ENCODE measurements at regions not wholly inside any gene's neighbourhood (a gene's known extent, or its start where the extent isn't known, plus 50 kb on each side); places are given as distances from the start of the nearest gene placed in this dataset.

DNA sequence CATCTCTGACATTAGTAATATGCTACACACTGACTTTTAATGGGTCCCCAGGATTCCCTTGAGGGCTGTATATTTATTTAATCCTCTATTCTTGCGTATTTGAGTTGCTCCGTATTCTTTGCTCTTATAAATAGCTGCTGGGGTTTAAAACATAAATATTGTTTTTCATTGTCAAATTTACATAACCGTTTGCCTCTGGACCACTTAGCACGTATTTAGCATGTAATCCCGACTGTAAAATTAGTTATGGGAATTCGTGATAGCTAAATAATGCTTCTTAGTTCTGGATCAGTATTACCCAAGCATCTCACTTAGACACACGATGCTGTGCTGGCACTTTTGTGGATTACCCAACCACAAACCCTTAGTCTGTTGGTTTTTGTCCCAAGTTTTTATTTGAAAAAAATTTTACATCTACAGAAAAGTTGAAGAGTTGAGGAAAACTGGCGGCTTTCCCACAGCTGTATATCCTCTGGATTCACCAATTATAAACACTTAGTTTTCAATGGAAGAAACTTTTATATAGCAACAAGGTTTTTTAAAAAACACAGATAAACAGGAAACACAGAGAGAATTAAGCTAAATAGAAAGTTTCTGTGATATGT is 296.8 kb upstream of the TPM1 start:
- Histone ChIP-seq H3K27me3 (ENCODE audit: control insufficient read depth in 2 of 2, insufficient read depth in 2 of 2, low read length in 2 of 2) (no peaks in the 10 kb centered on the region), H3K4me1 (ENCODE audit: control insufficient read depth in 2 of 2, insufficient read depth in 2 of 2, low read length in 2 of 2) (no peaks in the 10 kb centered on the region), H3K4me3 (ENCODE audit: low read length in 2 of 2) (no peak overlapping the region), H3K9ac (ENCODE audit: low read depth in 1 of 2, low read length in 2 of 2) (no peak overlapping the region), H3K27ac (ENCODE audit: low read depth in 2 of 2, low read length in 2 of 2) (no peak overlapping the region), H3K36me3 (ENCODE audit: control insufficient read depth in 2 of 2, insufficient read depth in 2 of 2, low read length in 2 of 2) (peaks cover 20 to 24% of the 10 kb centered on the region in 2 donors), H3K9me3 (ENCODE audit: control insufficient read depth in 2 of 2, low read length in 2 of 2) (no peaks in the 10 kb centered on the region)

- no peak overlapping the region for H3K27ac ChIP-seq (ENCODE audit: low read depth in 2 of 2, low read length in 2 of 2)
- no peaks in the 10 kb centered on the region for H3K9me3 ChIP-seq (ENCODE audit: control insufficient read depth in 2 of 2, low read length in 2 of 2)
- no peaks in the 10 kb centered on the region for H3K4me1 ChIP-seq (ENCODE audit: control insufficient read depth in 2 of 2, insufficient read depth in 2 of 2, low read length in 2 of 2)
- H3K27me3 ChIP-seq (ENCODE audit: control insufficient read depth in 2 of 2, insufficient read depth in 2 of 2, low read length in 2 of 2), result no peaks in the 10 kb centered on the region
- H3K4me3 ChIP-seq (ENCODE audit: low read length in 2 of 2), result no peak overlapping the region
- no peak overlapping the region for H3K9ac ChIP-seq (ENCODE audit: low read depth in 1 of 2, low read length in 2 of 2)
- H3K36me3 ChIP-seq (ENCODE audit: control insufficient read depth in 2 of 2, insufficient read depth in 2 of 2, low read length in 2 of 2), result peaks cover 36 to 43% of the 10 kb centered on the region in 2 donors
Observed at GRCh38 chr15:62748196-62748595, 294.4 kb upstream of the TPM1 start.

DNA sequence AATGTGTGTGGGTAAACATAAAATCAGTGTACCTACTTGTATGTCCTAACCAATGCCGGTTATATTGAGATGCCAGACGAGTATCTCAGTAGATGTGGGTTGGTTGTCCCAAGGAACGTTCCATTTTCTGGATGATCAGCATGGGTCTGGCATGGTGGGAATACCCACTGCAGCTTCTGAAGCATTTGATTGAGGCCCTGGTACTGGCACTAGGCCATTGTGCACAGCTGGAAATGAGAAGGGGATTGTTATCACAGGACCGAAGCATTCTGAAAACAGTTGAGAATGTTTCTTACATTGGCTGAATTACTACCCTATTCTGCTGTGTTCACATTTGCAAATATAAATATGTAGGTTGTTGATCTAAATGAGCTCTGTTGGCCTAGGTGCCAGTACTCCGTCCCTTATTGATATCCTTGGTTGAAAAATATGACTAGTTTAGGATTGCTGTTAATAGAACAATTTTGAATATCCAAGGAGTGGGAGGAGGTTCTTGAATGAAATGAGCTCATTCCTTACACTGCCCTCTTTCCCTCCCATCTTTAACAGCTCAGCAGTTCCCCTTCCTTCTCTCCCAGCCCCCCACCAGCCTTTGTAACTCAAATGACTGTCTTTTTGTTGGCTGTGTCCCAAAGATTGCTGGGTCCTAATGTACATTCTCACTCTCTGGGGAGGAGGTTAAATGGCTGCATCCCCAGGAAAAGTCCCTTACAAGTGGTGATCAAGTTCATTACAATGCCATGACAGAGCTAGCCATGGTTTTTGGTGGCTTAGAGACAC is 293.3 kb upstream of the TPM1 start:
- Histone ChIP-seq H3K9me3 (ENCODE audit: control insufficient read depth in 2 of 2, low read length in 2 of 2) (no peaks in the 10 kb centered on the region), H3K9ac (ENCODE audit: low read depth in 1 of 2, low read length in 2 of 2) (no peak overlapping the region), H3K4me3 (ENCODE audit: low read length in 2 of 2) (no peak overlapping the region), H3K27me3 (ENCODE audit: control insufficient read depth in 2 of 2, insufficient read depth in 2 of 2, low read length in 2 of 2) (no peaks in the 10 kb centered on the region), H3K4me1 (ENCODE audit: control insufficient read depth in 2 of 2, insufficient read depth in 2 of 2, low read length in 2 of 2) (no peaks in the 10 kb centered on the region), H3K27ac (ENCODE audit: low read depth in 2 of 2, low read length in 2 of 2) (no peak overlapping the region), H3K36me3 (ENCODE audit: control insufficient read depth in 2 of 2, insufficient read depth in 2 of 2, low read length in 2 of 2) (peaks cover 42 to 45% of the 10 kb centered on the region in 2 donors)

DNA sequence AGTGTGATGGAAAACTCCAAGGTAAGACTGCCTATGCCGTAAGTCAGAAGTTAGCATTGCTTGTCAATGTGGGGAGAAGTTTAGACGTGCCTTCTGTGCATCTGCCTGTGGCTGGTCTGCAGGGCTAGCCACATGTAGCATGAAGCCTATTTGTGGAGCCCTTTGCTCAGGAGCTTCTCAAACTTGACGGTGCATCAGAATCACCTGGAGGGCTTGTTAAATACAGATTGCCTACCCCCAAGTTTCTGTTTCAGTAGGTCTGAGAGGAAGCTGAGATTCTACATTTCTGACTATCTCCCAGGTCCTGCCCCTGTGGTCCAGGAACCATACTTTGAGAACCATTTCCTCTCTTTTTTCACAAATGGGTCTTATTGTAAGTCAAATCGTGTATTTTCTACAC is 292.1 kb upstream of the TPM1 start:
- H3K27ac ChIP-seq (ENCODE audit: low read depth in 2 of 2, low read length in 2 of 2), result no peak overlapping the region
- no peaks in the 10 kb centered on the region for H3K9me3 ChIP-seq (ENCODE audit: control insufficient read depth in 2 of 2, low read length in 2 of 2)
- no peaks in the 10 kb centered on the region for H3K27me3 ChIP-seq (ENCODE audit: control insufficient read depth in 2 of 2, insufficient read depth in 2 of 2, low read length in 2 of 2)
- H3K36me3 ChIP-seq (ENCODE audit: control insufficient read depth in 2 of 2, insufficient read depth in 2 of 2, low read length in 2 of 2), result peaks cover 52 to 56% of the 10 kb centered on the region in 2 donors
- H3K9ac ChIP-seq (ENCODE audit: low read depth in 1 of 2, low read length in 2 of 2), result no peak overlapping the region
- H3K4me1 ChIP-seq (ENCODE audit: control insufficient read depth in 2 of 2, insufficient read depth in 2 of 2, low read length in 2 of 2), result no peaks in the 10 kb centered on the region
- H3K4me3 ChIP-seq (ENCODE audit: low read length in 2 of 2), result no peak overlapping the region

DNA sequence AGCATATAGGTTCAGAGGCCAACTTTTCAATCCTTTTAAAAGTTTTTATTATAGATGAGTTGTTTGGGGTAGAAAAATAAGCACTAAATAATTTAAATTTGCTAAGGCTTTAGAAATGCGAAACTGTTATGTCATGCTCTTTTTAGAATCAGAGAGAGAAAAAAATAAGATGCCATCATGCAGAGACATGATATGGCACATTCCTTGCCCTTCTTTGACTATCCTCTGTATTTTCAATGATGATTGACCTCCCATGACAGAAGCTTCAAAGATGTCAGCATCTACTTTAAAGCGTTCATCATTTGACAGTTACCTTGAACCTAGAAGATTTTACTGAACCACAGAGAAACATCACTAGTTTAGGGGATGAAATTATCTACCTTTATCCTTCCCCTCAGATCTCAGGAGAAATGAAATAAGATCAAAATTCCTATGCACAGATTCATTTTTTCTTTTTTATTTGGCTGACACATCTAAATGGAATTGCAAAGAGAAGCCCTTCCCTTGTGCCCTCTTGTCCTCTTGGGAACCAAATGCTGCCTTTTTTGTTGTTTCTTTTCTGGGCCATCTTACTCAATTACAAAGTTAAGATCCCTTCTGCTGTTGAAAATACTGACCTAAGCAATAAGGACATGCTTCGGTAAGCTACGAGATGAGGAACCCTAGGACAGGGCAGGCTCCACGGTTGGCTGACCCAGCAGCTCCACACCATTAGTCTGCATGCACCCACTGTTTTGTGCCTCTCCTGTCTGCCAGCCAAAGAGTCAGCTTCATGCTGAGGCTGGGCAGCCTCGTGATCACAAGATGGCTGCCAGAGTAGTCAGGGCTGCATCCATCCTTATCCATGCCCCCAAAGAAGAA is 289.7 kb upstream of the TPM1 start:
- Histone ChIP-seq H3K36me3 (ENCODE audit: control insufficient read depth in 2 of 2, insufficient read depth in 2 of 2, low read length in 2 of 2) (peaks cover 57 to 63% of the 10 kb centered on the region in 2 donors), H3K27me3 (ENCODE audit: control insufficient read depth in 2 of 2, insufficient read depth in 2 of 2, low read length in 2 of 2) (no peaks in the 10 kb centered on the region), H3K9me3 (ENCODE audit: control insufficient read depth in 2 of 2, low read length in 2 of 2) (no peaks in the 10 kb centered on the region), H3K9ac (ENCODE audit: low read depth in 1 of 2, low read length in 2 of 2) (no peak overlapping the region), H3K4me1 (ENCODE audit: control insufficient read depth in 2 of 2, insufficient read depth in 2 of 2, low read length in 2 of 2) (no peaks in the 10 kb centered on the region), H3K4me3 (ENCODE audit: low read length in 2 of 2) (no peak overlapping the region), H3K27ac (ENCODE audit: low read depth in 2 of 2, low read length in 2 of 2) (no peak overlapping the region)

DNA sequence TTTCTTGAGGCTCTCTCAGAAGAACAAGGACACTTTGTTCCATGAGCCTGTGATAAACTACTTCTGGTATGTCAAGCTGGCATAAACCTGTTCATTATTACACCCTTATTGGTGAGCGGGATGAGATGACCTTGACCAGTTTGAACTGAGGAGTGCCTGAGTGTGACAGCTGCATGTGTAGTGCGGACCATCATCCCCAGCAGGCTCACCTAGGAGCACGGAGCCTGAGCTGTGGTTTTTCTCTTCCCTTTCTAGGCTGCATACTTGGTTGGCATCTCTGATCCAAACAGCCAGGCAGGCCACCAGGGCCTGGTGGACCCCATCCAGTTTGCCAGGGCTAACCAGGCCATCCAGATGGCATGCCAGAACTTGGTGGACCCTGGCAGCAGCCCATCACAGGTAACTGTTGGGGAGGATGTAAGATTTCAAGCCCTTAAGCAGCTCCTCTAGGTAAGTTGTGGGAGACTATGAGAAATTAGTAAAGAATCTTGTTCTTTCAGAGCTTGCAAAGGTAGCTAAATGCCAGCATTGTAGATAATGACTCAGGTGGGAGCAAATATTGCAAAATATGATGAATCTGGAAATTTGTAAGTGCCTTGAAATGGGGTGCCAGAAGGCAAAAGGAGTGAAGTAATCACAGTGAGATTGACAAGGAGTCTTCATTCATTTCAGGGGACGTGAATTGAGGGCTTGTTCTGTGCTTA is 288.9 kb upstream of the TPM1 start:
- H3K4me1 ChIP-seq (ENCODE audit: control insufficient read depth in 2 of 2, insufficient read depth in 2 of 2, low read length in 2 of 2), result no peaks in the 10 kb centered on the region
- no peaks in the 10 kb centered on the region for H3K27me3 ChIP-seq (ENCODE audit: control insufficient read depth in 2 of 2, insufficient read depth in 2 of 2, low read length in 2 of 2)
- H3K4me3 ChIP-seq (ENCODE audit: low read length in 2 of 2), result no peak overlapping the region
- H3K27ac ChIP-seq (ENCODE audit: low read depth in 2 of 2, low read length in 2 of 2), result no peak overlapping the region
- peaks cover 58 to 62% of the 10 kb centered on the region in 2 donors for H3K36me3 ChIP-seq (ENCODE audit: control insufficient read depth in 2 of 2, insufficient read depth in 2 of 2, low read length in 2 of 2)
- H3K9me3 ChIP-seq (ENCODE audit: control insufficient read depth in 2 of 2, low read length in 2 of 2), result no peaks in the 10 kb centered on the region
- H3K9ac ChIP-seq (ENCODE audit: low read depth in 1 of 2, low read length in 2 of 2), result no peak overlapping the region

- no peaks in the 10 kb centered on the region for H3K4me1 ChIP-seq (ENCODE audit: control insufficient read depth in 2 of 2, insufficient read depth in 2 of 2, low read length in 2 of 2)
- H3K27me3 ChIP-seq (ENCODE audit: control insufficient read depth in 2 of 2, insufficient read depth in 2 of 2, low read length in 2 of 2), result no peaks in the 10 kb centered on the region
- H3K9ac ChIP-seq (ENCODE audit: low read depth in 1 of 2, low read length in 2 of 2), result no peak overlapping the region
- no peaks in the 10 kb centered on the region for H3K9me3 ChIP-seq (ENCODE audit: control insufficient read depth in 2 of 2, low read length in 2 of 2)
- peaks cover 49 to 57% of the 10 kb centered on the region in 2 donors for H3K36me3 ChIP-seq (ENCODE audit: control insufficient read depth in 2 of 2, insufficient read depth in 2 of 2, low read length in 2 of 2)
- no peak overlapping the region for H3K4me3 ChIP-seq (ENCODE audit: low read length in 2 of 2)
- H3K27ac ChIP-seq (ENCODE audit: low read depth in 2 of 2, low read length in 2 of 2), result no peak overlapping the region
Observed at GRCh38 chr15:62756326-62756994, 286.1 kb upstream of the TPM1 start.

GRCh38 chr15:62756995-62757360 is 285.6 kb upstream of the TPM1 start:
- no peaks in the 10 kb centered on the region for H3K27me3 ChIP-seq (ENCODE audit: control insufficient read depth in 2 of 2, insufficient read depth in 2 of 2, low read length in 2 of 2)
- no peak overlapping the region for H3K27ac ChIP-seq (ENCODE audit: low read depth in 2 of 2, low read length in 2 of 2)
- H3K4me1 ChIP-seq (ENCODE audit: control insufficient read depth in 2 of 2, insufficient read depth in 2 of 2, low read length in 2 of 2), result no peaks in the 10 kb centered on the region
- no peak overlapping the region for H3K4me3 ChIP-seq (ENCODE audit: low read length in 2 of 2)
- H3K9ac ChIP-seq (ENCODE audit: low read depth in 1 of 2, low read length in 2 of 2), result no peak overlapping the region
- H3K9me3 ChIP-seq (ENCODE audit: control insufficient read depth in 2 of 2, low read length in 2 of 2), result no peaks in the 10 kb centered on the region
- H3K36me3 ChIP-seq (ENCODE audit: control insufficient read depth in 2 of 2, insufficient read depth in 2 of 2, low read length in 2 of 2), result peaks cover 52 to 59% of the 10 kb centered on the region in 2 donors

DNA sequence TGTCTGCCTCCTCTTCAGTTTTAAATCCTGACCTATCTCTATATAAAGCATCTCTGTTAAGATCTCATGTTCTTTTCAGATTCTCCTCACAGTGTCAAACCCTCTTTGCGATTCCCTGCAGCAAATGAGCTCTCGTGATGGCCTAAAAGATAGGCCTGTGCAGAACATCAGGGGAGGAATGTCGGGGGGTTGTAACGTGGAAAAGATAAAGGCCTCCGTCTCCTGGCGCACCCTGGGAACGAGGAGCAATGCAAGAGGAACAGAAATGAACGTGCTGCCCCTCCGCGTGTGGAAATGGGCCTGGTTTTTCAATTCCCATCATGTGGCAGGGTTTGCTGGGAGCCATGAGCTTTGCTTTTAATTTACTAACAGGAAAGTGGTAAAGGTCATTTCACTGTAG is 285.0 kb upstream of the TPM1 start:
- no peaks in the 10 kb centered on the region for H3K9me3 ChIP-seq (ENCODE audit: control insufficient read depth in 2 of 2, low read length in 2 of 2)

More for the DNA sequence above, 285.0 kb upstream of the TPM1 start:
- Histone ChIP-seq H3K27ac (ENCODE audit: low read depth in 2 of 2, low read length in 2 of 2) (no peak overlapping the region), H3K9ac (ENCODE audit: low read depth in 1 of 2, low read length in 2 of 2) (no peak overlapping the region), H3K27me3 (ENCODE audit: control insufficient read depth in 2 of 2, insufficient read depth in 2 of 2, low read length in 2 of 2) (no peaks in the 10 kb centered on the region), H3K36me3 (ENCODE audit: control insufficient read depth in 2 of 2, insufficient read depth in 2 of 2, low read length in 2 of 2) (peaks cover 53 to 56% of the 10 kb centered on the region in 2 donors), H3K4me1 (ENCODE audit: control insufficient read depth in 2 of 2, insufficient read depth in 2 of 2, low read length in 2 of 2) (no peaks in the 10 kb centered on the region), H3K4me3 (ENCODE audit: low read length in 2 of 2) (no peak overlapping the region)
